Activated gamma-delta T cell treated with anti-CD3 and anti-CD28 coated beads, Interleukin-2, amount 50 U/mL, for 16 hours (primary cell): ENCODE measurements at regions not wholly inside any gene's neighbourhood (a gene's known extent, or its start where the extent isn't known, plus 50 kb on each side); places are given as distances from the start of the nearest gene placed in this dataset.

ENCODE experiments used
- DNase-seq: peaks from one replicate; pipeline ENCODE4 v3.0.0-alpha.2; 2020; ENCODE audit warnings: low read depth

- DNase-seq, result no peak
Measured at GRCh38 chr2:217336694-217337093, 476.8 kb upstream of the TNP1 start.

- DNase-seq, result no peak
Measured at GRCh38 chr2:217335341-217335966, 475.6 kb upstream of the TNP1 start.

GRCh38 chr2:217334561-217334960 is 474.7 kb upstream of the TNP1 start:
- DNase-seq, result no peak

GRCh38 chr2:217332866-217333265 is 473.0 kb upstream of the TNP1 start:
- DNase-seq, result no peak

- DNase-seq, result no peak
Measured at GRCh38 chr2:217332417-217332791, 472.5 kb upstream of the TNP1 start.

- DNase-seq, result no peak
Measured at GRCh38 chr2:217331523-217332416, 471.9 kb upstream of the TNP1 start.

- DNase-seq, result no peak
Measured at GRCh38 chr2:217330647-217331046, 470.8 kb upstream of the TNP1 start.

- no peak for DNase-seq
Measured at GRCh38 chr2:217329023-217329431, 469.2 kb upstream of the TNP1 start.

GRCh38 chr2:217328622-217328978 is 468.7 kb upstream of the TNP1 start:
- DNase-seq, result no peak

- no peak for DNase-seq
Measured at GRCh38 chr2:217327953-217328621, 468.2 kb upstream of the TNP1 start.

GRCh38 chr2:217326238-217327022 is 466.6 kb upstream of the TNP1 start:
- no peak for DNase-seq

- DNase-seq, result no peak
Measured at GRCh38 chr2:217325816-217326215, 466.0 kb upstream of the TNP1 start.

- no peak for DNase-seq
Measured at GRCh38 chr2:217325251-217325650, 465.4 kb upstream of the TNP1 start.

- DNase-seq, result no peak
Measured at GRCh38 chr2:217316743-217317142, 456.9 kb upstream of the TNP1 start.

- DNase-seq, result no peak
Measured at GRCh38 chr2:217314021-217314460, 454.2 kb upstream of the TNP1 start.

GRCh38 chr2:217313386-217313785 is 453.5 kb upstream of the TNP1 start:
- DNase-seq, result no peak

GRCh38 chr2:217309056-217309455 is 449.2 kb upstream of the TNP1 start:
- DNase-seq, result no peak

- no peak for DNase-seq
Measured at GRCh38 chr2:217307023-217307422, 447.2 kb upstream of the TNP1 start.

- no peak for DNase-seq
Measured at GRCh38 chr2:217305882-217306281, 446.0 kb upstream of the TNP1 start.

GRCh38 chr2:217304582-217304981 is 444.7 kb upstream of the TNP1 start:
- no peak for DNase-seq

- DNase-seq, result no peak
Measured at GRCh38 chr2:217302856-217303255, 443.0 kb upstream of the TNP1 start.
